SK-N-SH treated with all-trans-retinoic acid at 6 μM for 48 hours (cell line): ENCODE measurements at regions not wholly inside any gene's neighbourhood (a gene's known extent, or its start where the extent isn't known, plus 50 kb on each side); places are given as distances from the start of the nearest gene placed in this dataset.

Experiments
- ATAC-seq: fragments of 200-7000 bp; cut with Tn5 transposase; 3 replicates; pipeline ENCODE4 v1.9.1; 2020; ENCODE audit warnings: mild to moderate bottlenecking, moderate library complexity
- ARNTL ChIP-seq: fragments of 450-650 bp; formaldehyde crosslinking; IDR thresholded peaks from 2 replicates; pipeline ENCODE4 v1.5.0; 2020; ENCODE audit warnings: low read depth, mild to moderate bottlenecking, moderate library complexity, borderline replicate concordance
- BACH2 ChIP-seq: fragments of 250-450 bp; sonication (Bioruptor Pico); IDR thresholded peaks from 2 replicates; pipeline ENCODE4 v1.9.0; 2021; ENCODE audit warnings: mild to moderate bottlenecking, borderline replicate concordance
- CREB5 ChIP-seq: fragments of 250-450 bp; sonication (Bioruptor Pico); IDR thresholded peaks from 2 replicates; pipeline ENCODE4 v1.5.1; 2020; ENCODE audit warnings: low read depth, mild to moderate bottlenecking, moderate library complexity
- CSDC2 ChIP-seq: fragments of 250-450 bp; sonication (Bioruptor Pico); IDR thresholded peaks from 2 replicates; pipeline ENCODE4 v1.5.0; 2020; ENCODE audit warnings: mild to moderate bottlenecking, moderate library complexity
- CSRNP3 ChIP-seq: fragments of 250-450 bp; sonication (Bioruptor Pico); IDR thresholded peaks from 2 replicates; pipeline ENCODE4 v1.5.1; 2021; ENCODE audit warnings: mild to moderate bottlenecking, moderate library complexity
- ESRRG ChIP-seq: fragments of 250-450 bp; sonication (Bioruptor Pico); IDR thresholded peaks from 2 replicates; pipeline ENCODE4 v1.6.1; 2021; ENCODE audit warnings: mild to moderate bottlenecking
- GLIS3 ChIP-seq: fragments of 250-450 bp; sonication (Bioruptor Pico); IDR thresholded peaks from 2 replicates; pipeline ENCODE4 v1.5.0; 2020; ENCODE audit warnings: mild to moderate bottlenecking, moderate library complexity
- ISL1 ChIP-seq: fragments of 250-450 bp; sonication (Bioruptor Pico); IDR thresholded peaks from 2 replicates; pipeline ENCODE4 v2.1.2; 2022; ENCODE audit warnings: mild to moderate bottlenecking, moderate library complexity
- OSR1 ChIP-seq: fragments of 250-450 bp; sonication (Bioruptor Pico); IDR thresholded peaks from 2 replicates; pipeline ENCODE4 v1.8.0; 2022; ENCODE audit warnings: moderate library complexity, mild to moderate bottlenecking, inconsistent platforms
- POU6F1 ChIP-seq: fragments of 250-450 bp; sonication (Bioruptor Pico); IDR thresholded peaks from 2 replicates; pipeline ENCODE4 v1.8.0; 2021; ENCODE audit warnings: low read depth, mild to moderate bottlenecking, moderate library complexity, borderline replicate concordance
- PPARA ChIP-seq: fragments of 250-450 bp; sonication (Bioruptor Pico); IDR thresholded peaks from 2 replicates; pipeline ENCODE4 v1.5.0; 2020; ENCODE audit warnings: mild to moderate bottlenecking, borderline replicate concordance
- RARB ChIP-seq: fragments of 250-450 bp; sonication (Bioruptor Pico); IDR thresholded peaks from 2 replicates; pipeline ENCODE4 v1.8.0; 2021; ENCODE audit warnings: mild to moderate bottlenecking, moderate library complexity
- SNAI2 ChIP-seq: fragments of 250-450 bp; sonication (Bioruptor Pico); IDR thresholded peaks from 2 replicates; pipeline ENCODE4 v1.5.0; 2020; ENCODE audit warnings: mild to moderate bottlenecking, moderate library complexity
- TCF4 ChIP-seq: fragments of 250-450 bp; sonication (Bioruptor Pico); IDR thresholded peaks from 2 replicates; pipeline ENCODE4 v1.8.0; 2021; ENCODE audit warnings: mild to moderate bottlenecking, moderate library complexity, borderline replicate concordance
- TOX ChIP-seq: fragments of 250-450 bp; sonication (Bioruptor Pico); IDR thresholded peaks from 2 replicates; pipeline ENCODE4 v1.8.0; 2021; ENCODE audit warnings: mild to moderate bottlenecking, moderate library complexity, borderline replicate concordance
- TSHZ2 ChIP-seq: fragments of 250-450 bp; sonication (Bioruptor Pico); IDR thresholded peaks from 2 replicates; pipeline ENCODE4 v1.5.0; 2020; ENCODE audit warnings: mild to moderate bottlenecking, moderate library complexity
- ZC3H10 ChIP-seq: fragments of 250-450 bp; sonication (Bioruptor Pico); IDR thresholded peaks from 2 replicates; pipeline ENCODE4 v1.5.1; 2021; ENCODE audit warnings: mild to moderate bottlenecking, moderate library complexity
- ZFP3 ChIP-seq: fragments of 250-450 bp; sonication (Bioruptor Pico); IDR thresholded peaks from 2 replicates; pipeline ENCODE4 v1.5.0; 2020; ENCODE audit warnings: mild to moderate bottlenecking, moderate library complexity
- ZFP30 ChIP-seq: fragments of 450-650 bp; formaldehyde crosslinking; IDR thresholded peaks from 2 replicates; pipeline ENCODE4 v1.5.0; 2022; ENCODE audit warnings: mild to moderate bottlenecking, moderate library complexity
- ZNF565 ChIP-seq: fragments of 450-650 bp; formaldehyde crosslinking; conservative IDR thresholded peaks from 2 replicates; pipeline ENCODE4 v1.5.0; 2020; ENCODE audit warnings: low read depth, mild to moderate bottlenecking, moderate library complexity
- ZNF70 ChIP-seq: fragments of 450-650 bp; formaldehyde crosslinking; IDR thresholded peaks from 2 replicates; pipeline ENCODE4 v1.5.0; 2020; ENCODE audit warnings: mild to moderate bottlenecking, moderate library complexity
- ZNF8 ChIP-seq: fragments of 450-650 bp; formaldehyde crosslinking; IDR thresholded peaks from 2 replicates; pipeline ENCODE4 v1.5.0; 2020; ENCODE audit warnings: mild to moderate bottlenecking, moderate library complexity
- TF ChIP-seq, protein P1 (sequence below): fragments of 250-450 bp; sonication (Bioruptor Pico); IDR thresholded peaks from 2 replicates; pipeline ENCODE4 v1.8.0; 2020; ENCODE audit warnings: mild to moderate bottlenecking, moderate library complexity, borderline replicate concordance

GRCh38 chr20:53881362-53881761, 189.0 kb downstream of the BCAS1 start:
- no peak for ATAC-seq
- TF ChIP-seq ARNTL (CRISPR knock-in tag) (no peak), ZNF565 (CRISPR knock-in tag) (no peak), BACH2 (CRISPR knock-in tag) (no peak), RARB (no peak), OSR1 (no peak), ZNF70 (CRISPR knock-in tag) (no peak), ZC3H10 (no peak), SNAI2 (CRISPR knock-in tag) (no peak), GLIS3 (CRISPR knock-in tag) (no peak), ZFP3 (no peak), ESRRG (CRISPR knock-in tag) (no peak), POU6F1 (no peak)
- TF ChIP-seq, protein P1, sequence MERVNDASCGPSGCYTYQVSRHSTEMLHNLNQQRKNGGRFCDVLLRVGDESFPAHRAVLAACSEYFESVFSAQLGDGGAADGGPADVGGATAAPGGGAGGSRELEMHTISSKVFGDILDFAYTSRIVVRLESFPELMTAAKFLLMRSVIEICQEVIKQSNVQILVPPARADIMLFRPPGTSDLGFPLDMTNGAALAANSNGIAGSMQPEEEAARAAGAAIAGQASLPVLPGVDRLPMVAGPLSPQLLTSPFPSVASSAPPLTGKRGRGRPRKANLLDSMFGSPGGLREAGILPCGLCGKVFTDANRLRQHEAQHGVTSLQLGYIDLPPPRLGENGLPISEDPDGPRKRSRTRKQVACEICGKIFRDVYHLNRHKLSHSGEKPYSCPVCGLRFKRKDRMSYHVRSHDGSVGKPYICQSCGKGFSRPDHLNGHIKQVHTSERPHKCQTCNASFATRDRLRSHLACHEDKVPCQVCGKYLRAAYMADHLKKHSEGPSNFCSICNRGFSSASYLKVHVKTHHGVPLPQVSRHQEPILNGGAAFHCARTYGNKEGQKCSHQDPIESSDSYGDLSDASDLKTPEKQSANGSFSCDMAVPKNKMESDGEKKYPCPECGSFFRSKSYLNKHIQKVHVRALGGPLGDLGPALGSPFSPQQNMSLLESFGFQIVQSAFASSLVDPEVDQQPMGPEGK (CRISPR knock-in tag) = no peak

DNA sequence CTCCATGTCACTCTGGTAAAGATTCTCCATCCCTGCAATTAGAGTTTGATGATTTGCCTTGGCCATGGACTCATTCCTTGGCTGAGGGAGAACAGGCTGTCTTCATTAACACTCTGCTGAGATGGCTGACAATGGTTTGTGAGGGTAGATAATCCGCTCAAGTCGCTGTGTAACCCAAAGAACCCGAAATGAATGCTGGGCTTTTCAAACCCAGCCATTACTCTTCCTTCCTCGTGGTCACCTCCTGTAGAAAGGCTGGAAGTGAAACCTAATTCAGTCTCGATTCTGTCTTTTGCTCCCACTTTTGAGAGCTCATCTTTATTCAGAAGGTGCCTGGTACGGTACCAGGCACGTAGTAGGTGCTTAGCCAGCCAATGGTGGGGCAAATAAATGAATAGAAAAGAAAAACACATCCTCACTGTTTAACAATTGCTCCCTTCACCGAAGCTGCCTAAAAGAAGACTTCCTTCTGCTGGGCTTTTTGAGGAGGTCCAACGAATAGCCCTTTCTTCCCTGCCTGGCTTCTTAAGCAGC, 190.2 kb downstream of the BCAS1 start:
- no peak for TF ChIP-seq CSRNP3 (CRISPR knock-in tag)
- no peak for TF ChIP-seq TCF4
- TF ChIP-seq ARNTL (CRISPR knock-in tag) = no peak
- no peak for TF ChIP-seq ZFP3
- TF ChIP-seq ZNF565 (CRISPR knock-in tag) = no peak
- no peak for TF ChIP-seq TOX (CRISPR knock-in tag)
- no peak for TF ChIP-seq PPARA (CRISPR knock-in tag)
- TF ChIP-seq GLIS3 (CRISPR knock-in tag) = no peak
- TF ChIP-seq CSDC2 (CRISPR knock-in tag) = no peak
- no peak for TF ChIP-seq ZNF70 (CRISPR knock-in tag)
- no peak for TF ChIP-seq SNAI2 (CRISPR knock-in tag)
- TF ChIP-seq, protein P1 (CRISPR knock-in tag) = no peak
- no peak for TF ChIP-seq CREB5 (CRISPR knock-in tag)
- TF ChIP-seq BACH2 (CRISPR knock-in tag) = no peak

GRCh38 chr20:53879048-53879684, 191.2 kb downstream of the BCAS1 start:
- ATAC-seq = no peak
- no peak for TF ChIP-seq CSRNP3 (CRISPR knock-in tag)
- no peak for TF ChIP-seq ISL1 (CRISPR knock-in tag)
- no peak for TF ChIP-seq PPARA (CRISPR knock-in tag)
- no peak for TF ChIP-seq ESRRG (CRISPR knock-in tag)
- no peak for TF ChIP-seq ZFP30
- no peak for TF ChIP-seq ZNF8 (CRISPR knock-in tag)
- TF ChIP-seq TSHZ2 (CRISPR knock-in tag) = no peak
- TF ChIP-seq BACH2 (CRISPR knock-in tag) = no peak
- TF ChIP-seq ZNF70 (CRISPR knock-in tag) = no peak
- TF ChIP-seq ZFP3 = no peak
- no peak for TF ChIP-seq CREB5 (CRISPR knock-in tag)

More for the DNA sequence above, 190.2 kb downstream of the BCAS1 start:
- no peak for ATAC-seq
